A549 (cell line): ENCODE measurements at regions not wholly inside any gene's neighbourhood (a gene's known extent, or its start where the extent isn't known, plus 50 kb on each side); places are given as distances from the start of the nearest gene placed in this dataset.

ENCODE experiments used
- CEBPB ChIP-seq, 2 experiments: fragments of >200 bp in 1 of 2; sonication (Bioruptor Twin) in 1 of 2; formaldehyde crosslinking in 1 of 2; IDR thresholded peaks; 2 replicates each; pipeline ENCODE4 v1.6.1; 2012 to 2016
- CHD2 ChIP-seq: fragments of 150-350 bp; IDR thresholded peaks from 2 replicates; pipeline ENCODE4 v1.6.1; 2014; ENCODE audit warnings: low read length; ENCODE audit not compliant: partially characterized antibody
- CTCF ChIP-seq: fragments of >200 bp; sonication (Bioruptor Twin); formaldehyde crosslinking; IDR thresholded peaks from 3 replicates; pipeline ENCODE4 v1.5.1; 2016
- EP300 ChIP-seq, 2 experiments: fragments of >200 bp; sonication (Bioruptor Twin); formaldehyde crosslinking; IDR thresholded peaks; 2 replicates in 1 of 2; 3 replicates in 1 of 2; pipeline ENCODE4 v1.6.1; 2016 to 2017
- MAFK ChIP-seq: fragments of 450-650 bp; IDR thresholded peaks from 2 replicates; pipeline ENCODE4 v1.6.1; 2014; ENCODE audit not compliant: partially characterized antibody
- POLR2A ChIP-seq: IDR thresholded peaks from 2 replicates; pipeline ENCODE4 v1.6.1; 2012; ENCODE audit warnings: mild to moderate bottlenecking, low read length
- TF ChIP-seq, protein P1 (sequence below): fragments of 450-650 bp; IDR thresholded peaks from 2 replicates; pipeline ENCODE4 v1.6.1; 2014; ENCODE audit warnings: antibody characterized with exemption

- no peak for TF ChIP-seq CTCF
- TF ChIP-seq EP300 (IDR thresholded peaks at IDR 0.05), result no peak
- TF ChIP-seq, protein P1, sequence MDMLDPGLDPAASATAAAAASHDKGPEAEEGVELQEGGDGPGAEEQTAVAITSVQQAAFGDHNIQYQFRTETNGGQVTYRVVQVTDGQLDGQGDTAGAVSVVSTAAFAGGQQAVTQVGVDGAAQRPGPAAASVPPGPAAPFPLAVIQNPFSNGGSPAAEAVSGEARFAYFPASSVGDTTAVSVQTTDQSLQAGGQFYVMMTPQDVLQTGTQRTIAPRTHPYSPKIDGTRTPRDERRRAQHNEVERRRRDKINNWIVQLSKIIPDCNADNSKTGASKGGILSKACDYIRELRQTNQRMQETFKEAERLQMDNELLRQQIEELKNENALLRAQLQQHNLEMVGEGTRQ, result no peak
- no peak for TF ChIP-seq CEBPB (IDR thresholded peaks at IDR 0.05)
- no peak for TF ChIP-seq CHD2
- no peak for TF ChIP-seq MAFK
- TF ChIP-seq POLR2A, result no peak
Measured at GRCh38 chr9:95389373-95389772, 71.9 kb upstream of the FANCC start.
